ENCODE measurements at regions not wholly inside any gene's neighbourhood (a gene's known extent, or its start where the extent isn't known, plus 50 kb on each side); places are given as distances from the start of the nearest gene placed in this dataset.

GRCh38 chr15:58268746-58269267 lies 130.6 kb downstream of the AQP9 start (continued):
- no peak for TF ChIP-seq ZHX2 (IDR thresholded peaks at IDR 0.05; ENCODE audit: low read depth)
- TF ChIP-seq ZHX2 (CRISPR knock-in tag; IDR thresholded peaks at IDR 0.05; ENCODE audit: borderline replicate concordance) = no peak

- no peak overlapping the region for H3K4me2 ChIP-seq (ENCODE audit: low read depth, low read length)
- intact Hi-C loops (cut with micrococcal nuclease; ENCODE audit: unreplicated experiment) = loop anchor here (1.0 to 10.0 kb wide), 5 partner anchors 105 to 489 kb away; partner anchors contain the start of gene LIPC
- no peaks in the 10 kb centered on the region for H3K36me3 ChIP-seq (replicated peaks in 1 of 2; ENCODE audit: control insufficient read depth in 1 of 2, insufficient read depth in 2 of 2, low read length in 2 of 2)
- no peak overlapping the region for H3K27ac ChIP-seq (ENCODE audit: extremely low read length, insufficient read depth, low read length)
- FAIRE-seq (peak; percentile 56), ATAC-seq (peak; percentile 97), DNase-seq (ENCODE audit: low spot score) (peak; percentile 71)
- peaks cover 5% of the 10 kb centered on the region; the same call in 1 of the 2 replicates for H3K4me1 ChIP-seq (ENCODE audit: insufficient read depth, low read length)
- in situ Hi-C loops (cut with HindIII; ENCODE audit: extremely low pct_ligation_motif_present, low pct_unique_long_range_greater_than_20kb) = no loop called here
- ChIA-PET POLR2A (interaction anchor here (0.6 to 1.0 kb wide), 2 partner anchors 16 to 480 kb away, joined by 3 to 4 read pairs; no protein-coding TSS in a partner anchor), CTCF (ENCODE audit: low intra/inter-chr PET ratio, low total read pairs) (no interaction called here)
- no peak overlapping the region for H3K9ac ChIP-seq (ENCODE audit: insufficient read depth, low read depth, low read length)
- BruUV-seq (replicated peaks) = no TSS peak
- no peaks in the 10 kb centered on the region for H3K79me2 ChIP-seq (ENCODE audit: insufficient read depth, low read length)
- WGBS (ENCODE audit: low lambda C conversion rate) = 54% methylated on average over 8 of the region's 10 CpGs
- no peak overlapping the region for H2AFZ ChIP-seq (ENCODE audit: low read length)
- H4K20me1 ChIP-seq (ENCODE audit: insufficient read depth, low read length) = no peaks in the 10 kb centered on the region
- peaks cover 10% of the 10 kb centered on the region; the same call in 1 of the 2 replicates for H3K9me3 ChIP-seq (ENCODE audit: low read length)
- no peak overlapping the region; a peak in 1 of 6 replicates for H3K4me3 ChIP-seq (replicated peaks in 1 of 3; ENCODE audit: insufficient read depth in 1 of 3, low read depth in 2 of 3, low read length in 3 of 3)
- H3K27me3 ChIP-seq (ENCODE audit: control insufficient read depth in 1 of 2, insufficient read depth in 2 of 2, low read length in 2 of 2) = no peaks in the 10 kb centered on the region; a peak in 1 of 5 replicates
- no peak for TF ChIP-seq TAF1 (CRISPR knock-in tag; IDR thresholded peaks at IDR 0.05)
- TF ChIP-seq ZNF510 (CRISPR knock-in tag; IDR thresholded peaks at IDR 0.05; ENCODE audit: low read depth) = no peak
- TF ChIP-seq NFATC3 (CRISPR knock-in tag; IDR thresholded peaks at IDR 0.05) = no peak
- no peak for TF ChIP-seq ZNF776 (CRISPR knock-in tag; IDR thresholded peaks at IDR 0.05)
- peak; percentile 41; the same call in 1 of the 2 replicates for TF ChIP-seq SOX5 (CRISPR knock-in tag; IDR thresholded peaks at IDR 0.05; ENCODE audit: borderline replicate concordance)
- no peak for TF ChIP-seq SETDB1 (CRISPR knock-in tag; IDR thresholded peaks at IDR 0.05; ENCODE audit: borderline replicate concordance)
- 0 out of 2 replicates have a peak, but pooled peaks have one; percentile 12 for TF ChIP-seq FOXA3 (CRISPR knock-in tag; IDR thresholded peaks at IDR 0.05)
- no peak for TF ChIP-seq TFE3 (CRISPR knock-in tag; IDR thresholded peaks at IDR 0.05)
- TF ChIP-seq ZMYM4 (CRISPR knock-in tag; IDR thresholded peaks at IDR 0.05) = peak; percentile 33; the same call in 1 of the 2 replicates
- no peak for TF ChIP-seq HMG20B (CRISPR knock-in tag; conservative IDR thresholded peaks at IDR 0.05)
- no peak for TF ChIP-seq NR2F1 (CRISPR knock-in tag; IDR thresholded peaks at IDR 0.05)
- TF ChIP-seq POGZ (CRISPR knock-in tag; IDR thresholded peaks at IDR 0.05) = no peak
- no peak for TF ChIP-seq ZNF468 (CRISPR knock-in tag; IDR thresholded peaks at IDR 0.05)
Observed at GRCh38 chr15:58269455-58270414, 131.6 kb downstream of the AQP9 start.
